ENCODE measurements at regions not wholly inside any gene's neighbourhood (a gene's known extent, or its start where the extent isn't known, plus 50 kb on each side); places are given as distances from the start of the nearest gene placed in this dataset.

GRCh38 chrX:69083801-69084200 is 81.5 kb downstream of the PJA1 start:
- Histone ChIP-seq H3K36me3 (ENCODE audit: control insufficient read depth in 2 of 2, extremely low read depth in 1 of 2, insufficient read depth in 2 of 2, low read length in 2 of 2) (no peaks in the 10 kb centered on the region), H3K9ac (replicated peaks; ENCODE audit: extremely low read depth, insufficient read depth, low read length) (no peak overlapping the region), H3K27ac (ENCODE audit: insufficient read depth, low read depth, low read length) (no peak overlapping the region), H2AFZ (ENCODE audit: low read depth, low read length) (no peak overlapping the region), H3K27me3 (ENCODE audit: control insufficient read depth in 2 of 2, insufficient read depth in 2 of 2, low read length in 2 of 2) (no peaks in the 10 kb centered on the region), H4K20me1 (replicated peaks; ENCODE audit: control insufficient read depth, extremely low read depth, insufficient read depth, low read length) (no peaks in the 10 kb centered on the region), H3K9me1 (replicated peaks; ENCODE audit: control insufficient read depth, extremely low read depth, insufficient read depth, low read length) (no peaks in the 10 kb centered on the region), H3K79me2 (ENCODE audit: control insufficient read depth, insufficient read depth, low read length) (no peaks in the 10 kb centered on the region), H3K4me2 (ENCODE audit: insufficient read depth, low read length) (no peak overlapping the region), H3K4me3 (replicated peaks in 1 of 3; ENCODE audit: insufficient read depth in 1 of 3, low read depth in 1 of 3, low read length in 3 of 3) (no peak overlapping the region), H3K9me3 (replicated peaks; ENCODE audit: control insufficient read depth, insufficient read depth, low read length) (no peaks in the 10 kb centered on the region), H3K4me1 (ENCODE audit: control insufficient read depth, extremely low read depth, insufficient read depth, low read length) (no peaks in the 10 kb centered on the region)
- POLR2A ChIA-PET, result no interaction called here
- FAIRE-seq (no peak), DNase-seq (ENCODE audit: low read depth, low spot score) (no peak)
- CTCF ChIA-PET, result interaction anchor here (1.2 kb wide), 1 partner anchor 10 kb away, joined by 6 read pairs; no protein-coding TSS in a partner anchor
- BruUV-seq (replicated peaks), result no TSS peak
- dilution Hi-C loops (cut with MboI; ENCODE audit: extremely low pct_ligation_motif_present, low sequenced_read_pairs), result no loop called here
- no peak for TF ChIP-seq MYC (IDR thresholded peaks at IDR 0.05; ENCODE audit: low read depth, low read length)
- TF ChIP-seq GATA2 (IDR thresholded peaks at IDR 0.05; ENCODE audit: insufficient read depth, insufficient read length, low read depth, low read length), result no peak
- TF ChIP-seq POLR2AphosphoS5 (IDR thresholded peaks at IDR 0.05; ENCODE audit: insufficient read depth, low read depth, low read length), result no peak
- no peak for TF ChIP-seq CTCF (IDR thresholded peaks at IDR 0.05; ENCODE audit: extremely low read depth in 1 of 2, insufficient read depth in 1 of 2, low read depth in 1 of 2, low read length in 2 of 2)
- TF ChIP-seq MAX (IDR thresholded peaks at IDR 0.05; ENCODE audit: insufficient read depth, insufficient read length), result no peak
- TF ChIP-seq EZH2 (IDR thresholded peaks at IDR 0.05; ENCODE audit: borderline replicate concordance, low read depth, low read length, severe bottlenecking), result no peak
- no peak for TF ChIP-seq POLR2A (IDR thresholded peaks at IDR 0.05; ENCODE audit: low read depth, low read length)
- intact Hi-C loops (cut with micrococcal nuclease), result no loop called here

Data from endothelial cell of umbilical vein (primary cell).